ENCODE measurements at regions not wholly inside any gene's neighbourhood (a gene's known extent, or its start where the extent isn't known, plus 50 kb on each side); places are given as distances from the start of the nearest gene placed in this dataset.

DNA sequence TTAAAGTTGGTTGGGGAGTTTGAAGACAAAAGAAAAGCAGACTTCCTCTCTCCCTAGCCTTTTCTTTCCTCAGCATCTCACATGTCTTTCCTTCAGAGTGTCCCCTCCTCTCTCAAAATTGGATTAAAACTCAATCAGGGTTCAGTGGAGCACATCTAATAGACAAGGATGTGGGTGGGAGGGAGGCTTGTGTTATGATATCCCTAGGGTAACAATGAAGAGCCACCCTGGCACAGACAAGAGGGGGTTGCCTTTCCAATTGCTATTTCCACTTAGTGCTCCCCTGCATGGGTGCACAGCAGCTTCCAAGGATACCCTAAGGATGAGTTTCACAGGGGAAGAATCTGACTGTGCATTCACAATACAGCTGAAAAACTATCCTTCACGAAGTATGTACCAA, 585.2 kb upstream of the C9orf72 start:
- Histone ChIP-seq H3K56ac (replicated peaks; ENCODE audit: insufficient read length, low read depth, low read length) (no peak overlapping the region), H2BK5ac (ENCODE audit: low read depth, low read length) (no peak overlapping the region), H4K91ac (replicated peaks; ENCODE audit: insufficient read length, low read length) (no peak overlapping the region), H3K4me1 (replicated peaks in 1 of 4; ENCODE audit: control insufficient read depth in 3 of 4, insufficient read depth in 4 of 4, low read length in 3 of 4) (no peaks in the 10 kb centered on the region), H2BK12ac (ENCODE audit: low read depth, low read length) (no peak overlapping the region), H4K8ac (ENCODE audit: extremely low read depth, insufficient read depth, low read length) (no peak overlapping the region), H2BK15ac (ENCODE audit: low read length) (no peak overlapping the region), H2BK20ac (ENCODE audit: low read length) (no peak overlapping the region), H3K9ac (replicated peaks in 1 of 4; ENCODE audit: extremely low read depth in 1 of 4, low read depth in 3 of 4, low read length in 3 of 4) (no peak overlapping the region), H4K5ac (ENCODE audit: insufficient read length, low read depth, low read length) (no peak overlapping the region), H3K4me3 (ENCODE audit: extremely low read depth in 1 of 4, insufficient read depth in 2 of 4, low read depth in 3 of 4, low read length in 4 of 4) (no peak overlapping the region), H3K23ac (ENCODE audit: insufficient read length) (no peak overlapping the region), H2AK5ac (ENCODE audit: low read depth, low read length) (no peak overlapping the region), H3K23me2 (ENCODE audit: low read depth, low read length) (no peaks in the 10 kb centered on the region), H3K9me3 (ENCODE audit: insufficient read depth in 2 of 2, low read depth in 1 of 2, low read length in 1 of 2) (no peaks in the 10 kb centered on the region), H3K79me2 (ENCODE audit: control insufficient read depth in 1 of 2, insufficient read depth in 2 of 2, low read length in 2 of 2) (no peaks in the 10 kb centered on the region), H2AFZ (ENCODE audit: low read length) (no peak overlapping the region), H4K20me1 (replicated peaks in 1 of 2; ENCODE audit: control insufficient read depth in 1 of 2, insufficient read depth in 2 of 2, low read length in 2 of 2) (no peaks in the 10 kb centered on the region), H3K4ac (replicated peaks; ENCODE audit: insufficient read length, low read depth, low read length) (no peak overlapping the region), H3K27ac (ENCODE audit: low read depth, low read length) (no peak overlapping the region), H3K79me1 (ENCODE audit: low read depth, low read length) (no peaks in the 10 kb centered on the region), H3K27me3 (replicated peaks in 1 of 4; ENCODE audit: control insufficient read depth in 3 of 4, extremely low read depth in 1 of 4, insufficient read depth in 3 of 4, low read length in 3 of 4) (no peaks in the 10 kb centered on the region), H3K14ac (ENCODE audit: insufficient read length) (no peak overlapping the region), H3K18ac (ENCODE audit: extremely low read depth, low read length) (no peak overlapping the region), H2BK120ac (replicated peaks; ENCODE audit: low read depth, low read length) (no peak overlapping the region), H3K4me2 (ENCODE audit: insufficient read depth in 1 of 2, low read depth in 2 of 2, low read length in 2 of 2) (no peak overlapping the region), H3K36me3 (ENCODE audit: control insufficient read depth in 2 of 4, insufficient read depth in 4 of 4, low read length in 3 of 4) (no peaks in the 10 kb centered on the region)
- WGBS, 2 experiments (ENCODE audit: extremely low coverage in 1 of 2, insufficient coverage in 1 of 2, insufficient read length in 1 of 2, insufficient replicate concordance in 2 of 2, low coverage in 1 of 2, low lambda C conversion rate in 2 of 2, missing lambda C conversion rate in 1 of 2), result 85% methylated on average over 1 of the region's 1 CpG; no CpG with 5 or more reads in 1 of the 2 experiments
- ChIA-PET CTCF (ENCODE audit: partially characterized antibody) (no interaction called here), POLR2A (ENCODE audit: partially characterized antibody) (no interaction called here)
- FAIRE-seq (no peak), DNase-seq (ENCODE audit: low read depth in 1 of 2, low spot score in 2 of 2) (no peak)
- TF ChIP-seq ZNF274 (IDR thresholded peaks at IDR 0.05; ENCODE audit: borderline replicate concordance, extremely low read depth, low read length) (no peak), SIRT6 (IDR thresholded peaks at IDR 0.05; ENCODE audit: low read length) (no peak), GABPA (IDR thresholded peaks at IDR 0.05; ENCODE audit: borderline replicate concordance, insufficient read depth, low read length) (no peak), ASH2L (IDR thresholded peaks at IDR 0.05; ENCODE audit: low read length) (no peak), SP2 (IDR thresholded peaks at IDR 0.05; ENCODE audit: low read length) (no peak), TBP (IDR thresholded peaks at IDR 0.05; ENCODE audit: low read depth, low read length) (no peak)
